Mesenchymal stem cell (in vitro differentiated cells and primary cell): ENCODE measurements at regions not wholly inside any gene's neighbourhood (a gene's known extent, or its start where the extent isn't known, plus 50 kb on each side); places are given as distances from the start of the nearest gene placed in this dataset.

Experiments used
- DNase-seq: peaks from one replicate; pipeline ENCODE4 v3.0.0-alpha.2; 2013
- H2AFZ ChIP-seq: one replicate; pipeline ENCODE4 v1.6.1; 2013; ENCODE audit warnings: low read depth, mild to moderate bottlenecking, control low read depth, inconsistent platforms, low read length, moderate library complexity
- H2AK5ac ChIP-seq: 2 replicates; pipeline ENCODE4 v1.6.1; 2013; ENCODE audit warnings: low read length, moderate library complexity, mild to moderate bottlenecking, inconsistent platforms; ENCODE audit not compliant: severe bottlenecking
- H2BK120ac ChIP-seq: one replicate; pipeline ENCODE4 v1.6.1; 2013; ENCODE audit warnings: low read depth, mild to moderate bottlenecking, inconsistent platforms, low read length, moderate library complexity
- H2BK12ac ChIP-seq, 2 experiments: one replicate each; pipeline ENCODE4 v1.6.1; 2013; ENCODE audit warnings: inconsistent platforms in 2 of 2, low read length in 2 of 2, mild to moderate bottlenecking in 2 of 2, moderate library complexity in 2 of 2, control low read depth in 1 of 2
- H2BK15ac ChIP-seq: one replicate; pipeline ENCODE4 v1.6.1; 2013; ENCODE audit warnings: mild to moderate bottlenecking, low read depth, inconsistent platforms; ENCODE audit not compliant: poor library complexity, severe bottlenecking
- H2BK5ac ChIP-seq: 2 replicates; pipeline ENCODE4 v1.6.1; 2013; ENCODE audit warnings: low read depth, mild to moderate bottlenecking, low read length, control low read depth, inconsistent platforms; ENCODE audit not compliant: poor library complexity, severe bottlenecking
- H3K14ac ChIP-seq, 2 experiments: one replicate each; pipeline ENCODE4 v1.6.1; 2013; ENCODE audit warnings: inconsistent platforms in 2 of 2, low read length in 2 of 2, control low read depth in 1 of 2, mild to moderate bottlenecking in 1 of 2, moderate library complexity in 1 of 2
- H3K18ac ChIP-seq, 2 experiments: one replicate each; pipeline ENCODE4 v1.6.1; 2013; ENCODE audit warnings: inconsistent platforms in 2 of 2, low read length in 2 of 2, control low read depth in 1 of 2, low read depth in 1 of 2, mild to moderate bottlenecking in 1 of 2
- H3K23ac ChIP-seq, 2 experiments: one replicate each; pipeline ENCODE4 v1.6.1; 2013; ENCODE audit warnings: inconsistent platforms in 2 of 2, low read length in 2 of 2, mild to moderate bottlenecking in 2 of 2, moderate library complexity in 2 of 2, control low read depth in 1 of 2
- H3K27ac ChIP-seq: 2 replicates; pipeline ENCODE4 v1.5.1; 2013; ENCODE audit warnings: mild to moderate bottlenecking, moderate library complexity, low read length, control low read depth, inconsistent platforms; ENCODE audit not compliant: poor library complexity, severe bottlenecking
- H3K27me3 ChIP-seq, 2 experiments: 2 replicates each; pipeline versions ENCODE4 v1.6.1 to v1.7.0; 2013; ENCODE audit warnings: low read length in 2 of 2, mild to moderate bottlenecking in 2 of 2, moderate library complexity in 2 of 2, control low read depth in 1 of 2, inconsistent platforms in 1 of 2; ENCODE audit not compliant: control insufficient read depth in 1 of 2, insufficient read depth in 1 of 2
- H3K36me3 ChIP-seq, 2 experiments: 2 replicates each; pipeline versions ENCODE4 v1.6.1 to v1.7.0; 2013; ENCODE audit warnings: low read length in 2 of 2, control low read depth in 1 of 2, inconsistent platforms in 1 of 2, low read depth in 1 of 2, mild to moderate bottlenecking in 1 of 2; ENCODE audit not compliant: insufficient read depth in 2 of 2, control insufficient read depth in 1 of 2
- H3K4ac ChIP-seq, 2 experiments: one replicate each; pipeline ENCODE4 v1.6.1; 2013; ENCODE audit warnings: inconsistent platforms in 2 of 2, low read length in 2 of 2, mild to moderate bottlenecking in 2 of 2, moderate library complexity in 2 of 2, control low read depth in 1 of 2, low read depth in 1 of 2
- H3K4me1 ChIP-seq: 2 replicates; pipeline ENCODE4 v1.6.1; 2013; ENCODE audit warnings: low read depth, low read length, control low read depth; ENCODE audit not compliant: control insufficient read depth, insufficient read depth
- H3K4me2 ChIP-seq: 2 replicates; pipeline ENCODE4 v1.6.1; 2013; ENCODE audit warnings: low read length, mild to moderate bottlenecking, inconsistent platforms; ENCODE audit not compliant: poor library complexity, severe bottlenecking
- H3K4me3 ChIP-seq, 2 experiments: 2 replicates each; pipeline versions ENCODE4 v1.5.1 to v1.7.0; 2013; ENCODE audit warnings: low read length in 2 of 2, mild to moderate bottlenecking in 2 of 2, control low read depth in 1 of 2, low read depth in 1 of 2; ENCODE audit not compliant: insufficient read depth in 1 of 2
- H3K79me1 ChIP-seq: replicated peaks from 2 replicates; pipeline ENCODE4 v1.6.1; 2013; ENCODE audit warnings: mild to moderate bottlenecking, control low read depth, low read length, inconsistent platforms; ENCODE audit not compliant: poor library complexity, severe bottlenecking
- H3K9ac ChIP-seq: 2 replicates; pipeline ENCODE4 v1.7.0; 2013; ENCODE audit warnings: mild to moderate bottlenecking, low read length, moderate library complexity
- H3K9me3 ChIP-seq: 2 replicates; pipeline ENCODE4 v1.7.0; 2013; ENCODE audit warnings: mild to moderate bottlenecking, low read length; ENCODE audit not compliant: control insufficient read depth
- H4K8ac ChIP-seq: one replicate; pipeline ENCODE4 v1.6.1; 2013; ENCODE audit warnings: inconsistent platforms, mild to moderate bottlenecking, low read length, moderate library complexity
- H4K91ac ChIP-seq: one replicate; pipeline ENCODE4 v1.6.1; 2013; ENCODE audit warnings: mild to moderate bottlenecking, low read length, inconsistent platforms
- WGBS: methylation state at CpG from one replicate; pipeline ENCODE4 v1.1.7; 2013; ENCODE audit warnings: mixed read lengths; 5-methylcytosine and 5-hydroxymethylcytosine counted together

DNA sequence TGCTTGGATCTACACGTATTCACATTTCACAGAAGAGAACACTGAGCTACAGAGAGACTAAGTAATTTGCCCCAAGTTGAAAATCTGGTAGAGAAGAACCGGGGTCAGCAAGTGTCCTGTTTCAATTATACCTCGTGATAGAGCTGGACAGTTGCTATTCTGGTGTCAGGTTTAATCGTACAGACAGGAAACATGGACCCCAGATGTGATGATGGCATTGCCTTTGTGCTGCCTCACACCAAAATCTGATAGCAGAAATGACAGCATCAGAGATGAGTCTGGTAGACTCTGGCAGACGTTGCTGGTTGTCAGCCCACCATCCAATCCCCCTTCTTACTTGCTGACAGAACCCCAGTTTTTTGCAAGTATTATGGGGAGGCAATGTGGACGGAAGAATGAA, 112.1 kb upstream of the FOXF1 start:
- peak; percentile 73 for DNase-seq
- peak overlapping the region; percentile 95 to 97 for H2BK12ac ChIP-seq
- no peak overlapping the region for H2AFZ ChIP-seq
- H3K18ac ChIP-seq: peak overlapping the region; percentile 93 to 99
- no peaks in the 10 kb centered on the region for H3K36me3 ChIP-seq
- H3K4me1 ChIP-seq: no peaks in the 10 kb centered on the region
- no peaks in the 10 kb centered on the region for H3K79me1 ChIP-seq
- H3K4me2 ChIP-seq: no peak overlapping the region
- no peak overlapping the region for H3K9ac ChIP-seq
- H2BK120ac ChIP-seq: peak overlapping the region; percentile 71
- no peak overlapping the region for H2BK15ac ChIP-seq
- peak overlapping the region; percentile 83 to 100 for H3K4ac ChIP-seq
- H3K27ac ChIP-seq: no peak overlapping the region
- 62% methylated on average over 6 of the region's 6 CpGs for WGBS
- no peaks in the 10 kb centered on the region for H3K9me3 ChIP-seq
- peak overlapping the region; percentile 98 for H4K91ac ChIP-seq
- no peak overlapping the region for H2BK5ac ChIP-seq
- peak overlapping the region in 1 of 2 experiments; percentile 79 for H3K14ac ChIP-seq
- no peak overlapping the region for H3K23ac ChIP-seq
- no peak overlapping the region for H3K4me3 ChIP-seq
- no peak overlapping the region for H2AK5ac ChIP-seq
- H4K8ac ChIP-seq: peak overlapping the region; percentile 97
- peaks cover 0 to 35% of the 10 kb centered on the region in 2 experiments for H3K27me3 ChIP-seq

DNA sequence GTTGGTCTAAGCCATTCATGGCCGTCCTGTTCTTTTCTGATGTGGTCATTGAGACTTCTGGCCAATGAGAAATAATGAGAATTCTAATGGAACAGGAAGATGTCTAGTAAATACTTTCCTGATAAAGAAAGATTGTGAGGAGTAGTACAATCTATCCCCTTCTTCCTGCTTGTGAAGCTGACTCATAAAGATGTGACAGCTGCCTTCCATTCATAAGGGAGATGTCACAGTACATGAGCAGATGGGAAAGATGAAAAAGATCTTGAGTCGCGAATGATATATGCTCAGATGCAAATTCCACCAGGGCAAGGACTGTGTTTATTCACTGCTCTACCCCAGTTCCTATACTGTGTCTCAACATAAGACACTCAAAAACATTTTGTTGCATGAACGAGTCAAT, 111.7 kb upstream of the FOXF1 start:
- Histone ChIP-seq H3K4me1 (no peaks in the 10 kb centered on the region), H3K27me3 (peaks cover 0 to 39% of the 10 kb centered on the region in 2 experiments)
- 3% methylated on average over 4 of the region's 4 CpGs for WGBS

DNA sequence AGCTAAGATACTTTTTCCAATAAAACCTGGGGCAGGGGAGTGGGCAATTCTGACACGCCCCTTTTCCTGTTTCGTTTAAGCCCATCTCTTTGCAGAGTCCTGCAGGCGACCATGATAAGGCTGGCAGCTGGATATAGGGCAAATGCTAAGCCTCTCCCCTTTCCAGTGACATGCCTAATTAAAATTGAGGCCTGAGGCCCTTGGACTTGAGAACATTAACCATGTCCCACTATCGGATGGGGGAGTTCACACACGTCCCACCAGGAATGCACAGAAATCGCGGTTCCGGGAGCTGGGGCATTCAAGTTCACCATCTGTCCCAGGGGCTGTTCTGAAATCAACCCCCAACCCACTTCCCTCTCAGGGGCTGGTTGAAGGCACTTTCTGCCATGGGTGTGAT, 109.2 kb upstream of the FOXF1 start:
- H4K91ac ChIP-seq: peak overlapping the region; percentile 93
- H3K23ac ChIP-seq: no peak overlapping the region
- no peak for DNase-seq
- H3K4me2 ChIP-seq: no peak overlapping the region
- H2BK120ac ChIP-seq: peak overlapping the region; percentile 59
- H3K79me1 ChIP-seq: no peaks in the 10 kb centered on the region
- H3K27ac ChIP-seq: no peak overlapping the region
- H3K4me1 ChIP-seq: no peaks in the 10 kb centered on the region
- peaks cover 0 to 55% of the 10 kb centered on the region in 2 experiments for H3K27me3 ChIP-seq
- no peak overlapping the region for H2BK5ac ChIP-seq
- no peak overlapping the region for H2AK5ac ChIP-seq
- no peaks in the 10 kb centered on the region for H3K36me3 ChIP-seq
- 98% methylated on average over 8 of the region's 8 CpGs for WGBS
- H3K9me3 ChIP-seq: no peaks in the 10 kb centered on the region
- no peak overlapping the region for H2AFZ ChIP-seq
- H3K14ac ChIP-seq: no peak overlapping the region
- no peak overlapping the region for H3K9ac ChIP-seq
- H2BK12ac ChIP-seq: peak overlapping the region; percentile 1 to 92
- no peak overlapping the region for H2BK15ac ChIP-seq
- no peak overlapping the region for H4K8ac ChIP-seq
- peak overlapping the region; percentile 39 to 49 for H3K4ac ChIP-seq
- peak overlapping the region in 1 of 2 experiments; percentile 70 for H3K18ac ChIP-seq
- H3K4me3 ChIP-seq: no peak overlapping the region

More for the DNA sequence above, 111.7 kb upstream of the FOXF1 start:
- H4K8ac ChIP-seq: peak overlapping the region; percentile 45
- no peak overlapping the region for H3K23ac ChIP-seq
- H3K27ac ChIP-seq: no peak overlapping the region
- peak overlapping the region in 1 of 2 experiments; percentile 100 for H3K4ac ChIP-seq
- no peak overlapping the region for H2AK5ac ChIP-seq
- H3K4me3 ChIP-seq: no peak overlapping the region
- no peak overlapping the region for H2BK15ac ChIP-seq
- H3K79me1 ChIP-seq: no peaks in the 10 kb centered on the region
- no peaks in the 10 kb centered on the region for H3K36me3 ChIP-seq
- peak overlapping the region in 1 of 2 experiments; percentile 99 for H3K18ac ChIP-seq
- no peaks in the 10 kb centered on the region for H3K9me3 ChIP-seq
- H2BK12ac ChIP-seq: peak overlapping the region in 1 of 2 experiments; percentile 97
- no peak overlapping the region for H2AFZ ChIP-seq
- no peak overlapping the region for H3K4me2 ChIP-seq
- H4K91ac ChIP-seq: peak overlapping the region; percentile 98
- peak overlapping the region; percentile 71 for H2BK120ac ChIP-seq
- DNase-seq: peak; percentile 93
- no peak overlapping the region for H3K14ac ChIP-seq
- no peak overlapping the region for H3K9ac ChIP-seq
- H2BK5ac ChIP-seq: no peak overlapping the region

DNA sequence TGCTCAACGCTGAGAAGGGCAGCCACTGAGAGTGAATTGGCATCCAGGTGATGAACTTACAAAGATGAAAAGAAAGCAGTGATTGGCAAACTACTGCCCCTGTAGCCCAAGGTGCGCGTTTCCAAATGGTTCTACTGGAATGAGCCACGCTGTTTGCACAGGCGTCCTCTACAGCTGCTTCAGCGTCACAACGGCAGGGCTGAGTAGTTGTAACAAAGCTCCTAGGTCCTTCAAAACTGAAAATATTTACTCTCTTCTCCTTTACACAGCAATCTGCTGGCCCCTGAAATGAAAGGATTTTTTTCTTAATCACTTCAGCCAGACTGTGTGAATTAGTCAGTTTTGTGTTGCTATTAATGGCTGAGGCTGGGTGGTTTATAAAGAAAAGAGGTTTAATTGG, 107.2 kb upstream of the FOXF1 start:
- Histone ChIP-seq H3K27ac (no peak overlapping the region), H3K18ac (peak overlapping the region in 1 of 2 experiments; percentile 38), H2BK5ac (no peak overlapping the region), H2BK120ac (peak overlapping the region; percentile 78), H3K9me3 (no peaks in the 10 kb centered on the region), H2AK5ac (no peak overlapping the region), H3K23ac (no peak overlapping the region), H2AFZ (no peak overlapping the region), H3K4me2 (no peak overlapping the region), H3K79me1 (no peaks in the 10 kb centered on the region), H3K4ac (no peak overlapping the region), H3K9ac (no peak overlapping the region), H3K27me3 (peaks cover 0 to 73% of the 10 kb centered on the region in 2 experiments), H2BK15ac (no peak overlapping the region), H2BK12ac (peak overlapping the region in 1 of 2 experiments; percentile 38), H3K4me3 (no peak overlapping the region), H4K91ac (peak overlapping the region; percentile 18), H3K4me1 (no peaks in the 10 kb centered on the region), H3K14ac (no peak overlapping the region), H4K8ac (peak overlapping the region; percentile 27), H3K36me3 (no peaks in the 10 kb centered on the region)
- WGBS: 98% methylated on average over 7 of the region's 7 CpGs
- no peak for DNase-seq
